Smooth muscle cell (in vitro differentiated cells): ENCODE measurements at regions not wholly inside any gene's neighbourhood (a gene's known extent, or its start where the extent isn't known, plus 50 kb on each side); places are given as distances from the start of the nearest gene placed in this dataset.

Experiments used
- DNase-seq: peaks from one replicate; lab custom pipeline; 2025; ENCODE audit not compliant: unreplicated experiment; lab: John Stamatoyannopoulos, UW
- H2AFZ ChIP-seq: fragments of 200-600 bp; sonication (generic); 2 replicates; pipeline ENCODE4 v1.6.0; 2016; ENCODE audit warnings: antibody characterized with exemption, low read depth, mild to moderate bottlenecking
- H3F3A ChIP-seq: fragments of 200-600 bp; sonication (generic); 2 replicates; pipeline ENCODE4 v1.6.0; 2017; ENCODE audit warnings: antibody characterized with exemption, low read depth
- H3K27ac ChIP-seq: fragments of 200-600 bp; sonication (generic); 2 replicates; pipeline ENCODE4 v1.5.1; 2016; ENCODE audit warnings: low read depth, mild to moderate bottlenecking
- H3K27me3 ChIP-seq: fragments of 200-600 bp; sonication (generic); 2 replicates; pipeline ENCODE4 v1.6.1; 2016; ENCODE audit warnings: low read depth, mild to moderate bottlenecking
- H3K36me3 ChIP-seq: fragments of 200-600 bp; sonication (generic); 2 replicates; pipeline ENCODE4 v1.5.1; 2016; ENCODE audit warnings: low read depth
- H3K4me1 ChIP-seq: fragments of 200-600 bp; sonication (generic); 2 replicates; pipeline ENCODE4 v1.5.1; 2016; ENCODE audit warnings: low read depth
- H3K4me2 ChIP-seq: fragments of 200-600 bp; sonication (generic); 2 replicates; pipeline ENCODE4 v1.6.0; 2016; ENCODE audit warnings: mild to moderate bottlenecking
- H3K4me3 ChIP-seq: fragments of 200-600 bp; sonication (generic); 2 replicates; pipeline ENCODE4 v1.5.1; 2016; ENCODE audit warnings: mild to moderate bottlenecking
- H3K79me2 ChIP-seq: fragments of 200-600 bp; sonication (generic); 2 replicates; pipeline ENCODE4 v1.6.0; 2016; ENCODE audit warnings: low read depth, mild to moderate bottlenecking
- H3K9ac ChIP-seq: fragments of 200-600 bp; sonication (generic); 2 replicates; pipeline ENCODE4 v1.6.0; 2016; ENCODE audit warnings: low read depth
- H3K9me3 ChIP-seq: fragments of 200-600 bp; sonication (generic); replicated peaks from 2 replicates; pipeline ENCODE4 v1.5.1; 2016; ENCODE audit warnings: low read depth
- H4K20me1 ChIP-seq: fragments of 200-600 bp; sonication (generic); 2 replicates; pipeline ENCODE4 v1.6.0; 2016; ENCODE audit warnings: low read depth
- WGBS: methylation state at CpG from one replicate; pipeline ENCODE4 v1.1.7; 2016; ENCODE audit warnings: low lambda C conversion rate; 5-methylcytosine and 5-hydroxymethylcytosine counted together
- TF ChIP-seq, protein P1 (sequence below): fragments of 200-600 bp; sonication (generic); IDR thresholded peaks from 2 replicates; pipeline ENCODE4 v1.5.1; 2017; ENCODE audit warnings: borderline replicate concordance, mild to moderate bottlenecking, antibody characterized with exemption; ENCODE audit not compliant: insufficient read depth, poor library complexity, severe bottlenecking

- peaks cover 17% of the 10 kb centered on the region for H3K4me1 ChIP-seq
- no peak overlapping the region for H2AFZ ChIP-seq
- no peaks in the 10 kb centered on the region for H3K27me3 ChIP-seq
- TF ChIP-seq, protein P1, sequence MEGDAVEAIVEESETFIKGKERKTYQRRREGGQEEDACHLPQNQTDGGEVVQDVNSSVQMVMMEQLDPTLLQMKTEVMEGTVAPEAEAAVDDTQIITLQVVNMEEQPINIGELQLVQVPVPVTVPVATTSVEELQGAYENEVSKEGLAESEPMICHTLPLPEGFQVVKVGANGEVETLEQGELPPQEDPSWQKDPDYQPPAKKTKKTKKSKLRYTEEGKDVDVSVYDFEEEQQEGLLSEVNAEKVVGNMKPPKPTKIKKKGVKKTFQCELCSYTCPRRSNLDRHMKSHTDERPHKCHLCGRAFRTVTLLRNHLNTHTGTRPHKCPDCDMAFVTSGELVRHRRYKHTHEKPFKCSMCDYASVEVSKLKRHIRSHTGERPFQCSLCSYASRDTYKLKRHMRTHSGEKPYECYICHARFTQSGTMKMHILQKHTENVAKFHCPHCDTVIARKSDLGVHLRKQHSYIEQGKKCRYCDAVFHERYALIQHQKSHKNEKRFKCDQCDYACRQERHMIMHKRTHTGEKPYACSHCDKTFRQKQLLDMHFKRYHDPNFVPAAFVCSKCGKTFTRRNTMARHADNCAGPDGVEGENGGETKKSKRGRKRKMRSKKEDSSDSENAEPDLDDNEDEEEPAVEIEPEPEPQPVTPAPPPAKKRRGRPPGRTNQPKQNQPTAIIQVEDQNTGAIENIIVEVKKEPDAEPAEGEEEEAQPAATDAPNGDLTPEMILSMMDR: no peak
- no peaks in the 10 kb centered on the region for H3K36me3 ChIP-seq
- 97% methylated on average over 1 of the region's 1 CpG for WGBS
- no peak overlapping the region for H3K4me3 ChIP-seq
- H3K27ac ChIP-seq: no peak overlapping the region
- H3K9me3 ChIP-seq: no peaks in the 10 kb centered on the region
- H4K20me1 ChIP-seq: no peaks in the 10 kb centered on the region
- peaks cover 15% of the 10 kb centered on the region for H3F3A ChIP-seq
- no peaks in the 10 kb centered on the region for H3K79me2 ChIP-seq
- H3K4me2 ChIP-seq: no peak overlapping the region
- no peak for DNase-seq
- H3K9ac ChIP-seq: no peak overlapping the region
Observed at GRCh38 chr3:152177757-152178156, 91.0 kb upstream of the MBNL1 start.

DNA sequence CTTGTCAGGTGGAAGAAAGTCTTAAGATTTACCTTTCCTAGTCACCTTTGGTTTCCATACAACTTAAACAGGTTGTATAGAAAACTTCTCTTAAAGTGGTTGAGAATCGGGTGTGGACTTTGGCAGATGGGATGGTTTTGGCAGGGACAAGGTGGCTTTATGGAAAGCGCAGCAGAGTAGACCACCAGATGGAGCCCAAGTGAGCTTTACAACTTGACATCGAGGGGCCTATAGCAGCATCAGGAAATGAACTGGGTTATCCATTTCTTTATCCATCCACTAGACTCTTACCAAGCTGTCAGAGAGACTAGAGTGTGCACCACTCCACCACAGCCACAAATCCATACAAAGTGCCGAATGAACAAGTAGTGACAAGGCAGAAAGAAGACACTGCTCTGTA lies 85.3 kb upstream of the MBNL1 start:
- Histone ChIP-seq H3F3A (no peaks in the 10 kb centered on the region), H3K4me2 (no peak overlapping the region), H3K79me2 (no peaks in the 10 kb centered on the region), H3K9ac (no peak overlapping the region), H2AFZ (no peak overlapping the region), H3K9me3 (no peaks in the 10 kb centered on the region), H3K4me1 (no peaks in the 10 kb centered on the region), H4K20me1 (no peaks in the 10 kb centered on the region), H3K27me3 (no peaks in the 10 kb centered on the region), H3K36me3 (no peaks in the 10 kb centered on the region), H3K27ac (no peak overlapping the region), H3K4me3 (no peak overlapping the region)
- TF ChIP-seq, protein P1: peak; percentile 36
- 58% methylated on average over 4 of the region's 4 CpGs for WGBS
- DNase-seq: no peak

DNA sequence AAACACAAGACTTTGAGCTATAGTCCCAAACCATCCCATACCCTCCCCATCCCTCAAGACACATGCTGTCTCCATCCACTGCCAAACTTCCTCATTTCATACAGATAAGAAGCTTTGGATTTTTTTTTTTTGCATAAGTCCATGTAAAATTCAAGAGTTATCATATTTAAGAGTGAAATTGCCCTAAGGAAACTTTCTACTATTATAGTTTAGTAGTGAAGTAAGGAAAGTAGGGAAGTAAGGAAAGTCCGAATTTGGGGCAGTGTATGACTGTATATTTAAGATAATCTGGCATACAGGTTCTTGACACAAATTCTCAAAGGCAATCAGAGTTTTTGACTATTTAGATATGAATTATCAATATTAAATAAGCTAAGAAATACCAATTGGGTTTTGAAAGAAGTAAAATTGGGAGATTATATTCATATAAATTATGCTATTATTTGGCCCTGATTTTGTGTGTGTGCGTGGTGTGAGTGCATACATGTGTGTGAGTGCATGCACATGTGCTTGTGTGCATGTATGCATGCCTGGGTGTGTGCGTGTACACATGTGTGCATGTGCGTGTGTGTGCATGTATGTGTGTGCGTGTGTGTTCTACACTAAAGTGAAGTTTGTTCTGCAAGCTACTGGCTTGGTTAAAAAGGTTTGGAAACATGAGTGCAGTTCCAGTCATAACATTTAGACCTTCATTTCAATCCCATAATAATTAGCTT lies 83.6 kb upstream of the MBNL1 start:
- no peak for DNase-seq
- no peaks in the 10 kb centered on the region for H3K27me3 ChIP-seq
- WGBS: 95% methylated on average over 5 of the region's 5 CpGs
- H3K4me3 ChIP-seq: no peak overlapping the region
- H3F3A ChIP-seq: no peaks in the 10 kb centered on the region
- H3K27ac ChIP-seq: no peak overlapping the region
- no peak overlapping the region for H2AFZ ChIP-seq
- H3K9me3 ChIP-seq: no peaks in the 10 kb centered on the region
- H4K20me1 ChIP-seq: no peaks in the 10 kb centered on the region
- no peak overlapping the region for H3K4me2 ChIP-seq
- H3K36me3 ChIP-seq: no peaks in the 10 kb centered on the region
- H3K79me2 ChIP-seq: no peaks in the 10 kb centered on the region
- no peak overlapping the region for H3K9ac ChIP-seq
- no peaks in the 10 kb centered on the region for H3K4me1 ChIP-seq
- TF ChIP-seq, protein P1: no peak
